HepG2 (cell line): ENCODE measurements at regions not wholly inside any gene's neighbourhood (a gene's known extent, or its start where the extent isn't known, plus 50 kb on each side); places are given as distances from the start of the nearest gene placed in this dataset.

Source experiments
- ARHGAP35 ChIP-seq: sonication (generic); formaldehyde crosslinking; IDR thresholded peaks from 2 replicates; pipeline ENCODE4 v1.9.0; 2022; ENCODE audit warnings: mild to moderate bottlenecking, inconsistent platforms, moderate library complexity, missing genetic modification reagents, borderline replicate concordance
- ATF7-NPFF ChIP-seq: sonication (generic); formaldehyde crosslinking; IDR thresholded peaks from 2 replicates; pipeline ENCODE4 v1.8.1; 2023; ENCODE audit warnings: mild to moderate bottlenecking, low read depth, missing genetic modification reagents, moderate library complexity
- FOXA3 ChIP-seq: IDR thresholded peaks from 2 replicates; pipeline ENCODE4 v1.6.1; 2016; ENCODE audit warnings: missing genetic modification reagents, missing compliant biosample characterization
- GATAD1 ChIP-seq: IDR thresholded peaks from 2 replicates; pipeline ENCODE4 v1.6.1; 2016; ENCODE audit warnings: missing genetic modification reagents, missing compliant biosample characterization
- JARID2 ChIP-seq: sonication (generic); formaldehyde crosslinking; IDR thresholded peaks from 2 replicates; pipeline ENCODE4 v1.8.1; 2023; ENCODE audit warnings: missing genetic modification reagents, inconsistent platforms; ENCODE audit not compliant: insufficient replicate concordance
- JUN ChIP-seq: sonication (generic); formaldehyde crosslinking; IDR thresholded peaks from 2 replicates; pipeline ENCODE4 v1.4.0; 2020; ENCODE audit warnings: mild to moderate bottlenecking, missing genetic modification reagents
- MAFF ChIP-seq: IDR thresholded peaks from 2 replicates; pipeline ENCODE4 v1.6.1; 2011; ENCODE audit warnings: low read depth, low read length, improper control_type of control experiment
- PHF8 ChIP-seq: sonication (generic); formaldehyde crosslinking; IDR thresholded peaks from 2 replicates; pipeline ENCODE4 v1.5.0; 2020; ENCODE audit warnings: missing genetic modification reagents
- RAD21 ChIP-seq: fragments of 450-650 bp; formaldehyde crosslinking; IDR thresholded peaks from 2 replicates; pipeline ENCODE4 v1.5.0; 2020; ENCODE audit warnings: mild to moderate bottlenecking
- RBFOX2 ChIP-seq: fragments of 200-400 bp; formaldehyde crosslinking; IDR thresholded peaks from 2 replicates; pipeline ENCODE4 v1.6.1; 2017; ENCODE audit warnings: low read depth, mild to moderate bottlenecking, low read length
- SIN3B ChIP-seq: fragments of 150-350 bp; IDR thresholded peaks from 2 replicates; pipeline ENCODE4 v1.6.1; 2014; ENCODE audit warnings: low read length
- SP5 ChIP-seq: IDR thresholded peaks from 2 replicates; pipeline ENCODE4 v1.6.1; 2016; ENCODE audit warnings: low read depth, borderline replicate concordance
- ZSCAN20 ChIP-seq: sonication (generic); formaldehyde crosslinking; IDR thresholded peaks from 2 replicates; pipeline ENCODE4 v1.4.0; 2020; ENCODE audit warnings: missing genetic modification reagents, mild to moderate bottlenecking, borderline replicate concordance
- ZSCAN29 ChIP-seq: sonication (generic); formaldehyde crosslinking; conservative IDR thresholded peaks from 2 replicates; pipeline ENCODE4 v1.4.0; 2020; ENCODE audit warnings: mild to moderate bottlenecking, missing genetic modification reagents
- TF ChIP-seq, protein P1 (sequence below): sonication (generic); IDR thresholded peaks from 2 replicates; pipeline ENCODE4 v1.6.1; 2016; ENCODE audit warnings: low read depth, borderline replicate concordance
- TF ChIP-seq, protein P2 (sequence below): sonication (generic); formaldehyde crosslinking; IDR thresholded peaks from 2 replicates; pipeline ENCODE4 v1.4.0; 2020; ENCODE audit warnings: mild to moderate bottlenecking, missing genetic modification reagents, borderline replicate concordance
- TF ChIP-seq, protein P3 (sequence below): IDR thresholded peaks from 2 replicates; pipeline ENCODE4 v1.6.1; 2016; ENCODE audit warnings: control low read depth
- TF ChIP-seq, protein P4 (sequence below): sonication (generic); formaldehyde crosslinking; IDR thresholded peaks from 2 replicates; pipeline ENCODE4 v1.4.0; 2020; ENCODE audit warnings: missing genetic modification reagents
- TF ChIP-seq, protein P5 (sequence below): sonication (generic); formaldehyde crosslinking; IDR thresholded peaks from 2 replicates; pipeline ENCODE4 v1.5.0; 2020; ENCODE audit warnings: missing genetic modification reagents
- TF ChIP-seq, protein P6 (sequence below): IDR thresholded peaks from 2 replicates; pipeline ENCODE4 v1.6.1; 2016; ENCODE audit warnings: low read depth

DNA sequence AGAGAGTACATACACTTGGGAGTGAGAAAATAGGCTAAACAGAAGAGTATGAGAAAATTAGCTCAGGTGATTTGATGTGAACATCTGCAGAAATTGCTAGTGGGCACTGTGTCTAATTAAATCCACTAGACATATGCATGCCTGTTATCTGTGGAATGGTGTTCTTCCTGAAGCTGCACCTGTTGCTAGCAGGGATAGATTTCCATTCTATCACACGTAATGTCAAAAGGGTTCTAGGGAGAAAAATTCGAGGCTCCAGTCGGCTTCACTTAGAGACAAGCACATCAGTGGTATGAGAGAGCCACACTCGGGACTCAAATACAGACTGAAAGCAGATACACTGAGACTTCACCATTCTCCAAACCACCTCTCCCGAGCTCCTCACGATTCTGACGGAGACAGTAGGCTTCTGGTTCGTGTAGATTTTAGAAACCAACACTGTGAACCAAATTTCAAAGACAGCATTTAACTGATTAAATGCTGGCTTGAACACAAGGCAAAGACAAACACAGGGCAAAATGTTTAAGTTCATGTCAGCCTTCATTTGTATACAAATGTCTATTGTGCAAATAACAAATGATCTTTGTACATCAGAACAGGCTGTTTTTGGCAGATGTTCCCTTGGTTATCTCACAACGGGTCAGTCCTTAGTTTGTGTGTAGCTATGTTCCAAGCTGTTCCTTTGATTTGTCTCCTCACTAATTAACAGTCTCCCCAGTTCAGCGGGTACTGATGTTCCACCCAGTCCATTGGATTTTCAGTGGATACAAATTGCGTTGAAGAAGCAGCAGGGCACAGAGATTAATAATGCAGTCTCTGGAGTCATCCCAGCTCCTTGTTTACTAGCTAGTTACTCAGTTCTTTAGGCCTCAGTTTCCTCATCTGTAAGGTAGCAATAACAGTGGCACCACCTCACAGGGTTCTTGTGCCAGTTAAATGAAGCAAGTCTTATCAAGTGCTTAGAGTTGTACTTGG, 131.0 kb upstream of the IFNGR1 start (continued):
- TF ChIP-seq, protein P1, sequence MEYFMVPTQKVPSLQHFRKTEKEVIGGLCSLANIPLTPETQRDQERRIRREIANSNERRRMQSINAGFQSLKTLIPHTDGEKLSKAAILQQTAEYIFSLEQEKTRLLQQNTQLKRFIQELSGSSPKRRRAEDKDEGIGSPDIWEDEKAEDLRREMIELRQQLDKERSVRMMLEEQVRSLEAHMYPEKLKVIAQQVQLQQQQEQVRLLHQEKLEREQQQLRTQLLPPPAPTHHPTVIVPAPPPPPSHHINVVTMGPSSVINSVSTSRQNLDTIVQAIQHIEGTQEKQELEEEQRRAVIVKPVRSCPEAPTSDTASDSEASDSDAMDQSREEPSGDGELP = peak; percentile 66; the same call in 1 of the 2 replicates
- peak; percentile 68; the same call in 1 of the 2 replicates for TF ChIP-seq JUN (CRISPR knock-in tag)
- TF ChIP-seq, protein P2, sequence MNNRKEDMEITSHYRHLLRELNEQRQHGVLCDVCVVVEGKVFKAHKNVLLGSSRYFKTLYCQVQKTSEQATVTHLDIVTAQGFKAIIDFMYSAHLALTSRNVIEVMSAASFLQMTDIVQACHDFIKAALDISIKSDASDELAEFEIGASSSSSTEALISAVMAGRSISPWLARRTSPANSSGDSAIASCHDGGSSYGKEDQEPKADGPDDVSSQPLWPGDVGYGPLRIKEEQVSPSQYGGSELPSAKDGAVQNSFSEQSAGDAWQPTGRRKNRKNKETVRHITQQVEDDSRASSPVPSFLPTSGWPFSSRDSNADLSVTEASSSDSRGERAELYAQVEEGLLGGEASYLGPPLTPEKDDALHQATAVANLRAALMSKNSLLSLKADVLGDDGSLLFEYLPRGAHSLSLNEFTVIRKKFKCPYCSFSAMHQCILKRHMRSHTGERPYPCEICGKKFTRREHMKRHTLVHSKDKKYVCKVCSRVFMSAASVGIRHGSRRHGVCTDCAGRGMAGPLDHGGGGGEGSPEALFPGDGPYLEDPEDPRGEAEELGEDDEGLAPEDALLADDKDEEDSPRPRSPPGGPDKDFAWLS = no peak
- no peak for TF ChIP-seq JARID2 (CRISPR knock-in tag)
- peak; percentile 68 for TF ChIP-seq RBFOX2
- TF ChIP-seq ATF7-NPFF (CRISPR knock-in tag) = 0 out of 2 replicates have a peak, but pooled peaks have one; percentile 35
- TF ChIP-seq, protein P3, sequence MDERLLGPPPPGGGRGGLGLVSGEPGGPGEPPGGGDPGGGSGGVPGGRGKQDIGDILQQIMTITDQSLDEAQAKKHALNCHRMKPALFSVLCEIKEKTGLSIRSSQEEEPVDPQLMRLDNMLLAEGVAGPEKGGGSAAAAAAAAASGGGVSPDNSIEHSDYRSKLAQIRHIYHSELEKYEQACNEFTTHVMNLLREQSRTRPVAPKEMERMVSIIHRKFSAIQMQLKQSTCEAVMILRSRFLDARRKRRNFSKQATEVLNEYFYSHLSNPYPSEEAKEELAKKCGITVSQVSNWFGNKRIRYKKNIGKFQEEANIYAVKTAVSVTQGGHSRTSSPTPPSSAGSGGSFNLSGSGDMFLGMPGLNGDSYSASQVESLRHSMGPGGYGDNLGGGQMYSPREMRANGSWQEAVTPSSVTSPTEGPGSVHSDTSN (CRISPR knock-in tag) = 0 out of 2 replicates have a peak, but pooled peaks have one; percentile 13
- peak; percentile 43 for TF ChIP-seq MAFF
- TF ChIP-seq, protein P4, sequence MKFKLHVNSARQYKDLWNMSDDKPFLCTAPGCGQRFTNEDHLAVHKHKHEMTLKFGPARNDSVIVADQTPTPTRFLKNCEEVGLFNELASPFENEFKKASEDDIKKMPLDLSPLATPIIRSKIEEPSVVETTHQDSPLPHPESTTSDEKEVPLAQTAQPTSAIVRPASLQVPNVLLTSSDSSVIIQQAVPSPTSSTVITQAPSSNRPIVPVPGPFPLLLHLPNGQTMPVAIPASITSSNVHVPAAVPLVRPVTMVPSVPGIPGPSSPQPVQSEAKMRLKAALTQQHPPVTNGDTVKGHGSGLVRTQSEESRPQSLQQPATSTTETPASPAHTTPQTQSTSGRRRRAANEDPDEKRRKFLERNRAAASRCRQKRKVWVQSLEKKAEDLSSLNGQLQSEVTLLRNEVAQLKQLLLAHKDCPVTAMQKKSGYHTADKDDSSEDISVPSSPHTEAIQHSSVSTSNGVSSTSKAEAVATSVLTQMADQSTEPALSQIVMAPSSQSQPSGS (CRISPR knock-in tag) = peak; percentile 50; the same call in 1 of the 2 replicates
- TF ChIP-seq ZSCAN20 (CRISPR knock-in tag) = no peak
- peak; percentile 67; the same call in 1 of the 2 replicates for TF ChIP-seq SP5
- peak; percentile 38 for TF ChIP-seq PHF8 (CRISPR knock-in tag)
- TF ChIP-seq GATAD1 (CRISPR knock-in tag) = no peak
- TF ChIP-seq SIN3B = 0 out of 2 replicates have a peak, but pooled peaks have one; percentile 33
- peak; percentile 42; the same call in 1 of the 2 replicates for TF ChIP-seq RAD21 (CRISPR knock-in tag)
- TF ChIP-seq, protein P5, sequence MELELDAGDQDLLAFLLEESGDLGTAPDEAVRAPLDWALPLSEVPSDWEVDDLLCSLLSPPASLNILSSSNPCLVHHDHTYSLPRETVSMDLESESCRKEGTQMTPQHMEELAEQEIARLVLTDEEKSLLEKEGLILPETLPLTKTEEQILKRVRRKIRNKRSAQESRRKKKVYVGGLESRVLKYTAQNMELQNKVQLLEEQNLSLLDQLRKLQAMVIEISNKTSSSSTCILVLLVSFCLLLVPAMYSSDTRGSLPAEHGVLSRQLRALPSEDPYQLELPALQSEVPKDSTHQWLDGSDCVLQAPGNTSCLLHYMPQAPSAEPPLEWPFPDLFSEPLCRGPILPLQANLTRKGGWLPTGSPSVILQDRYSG = 0 out of 2 replicates have a peak, but pooled peaks have one; percentile 35
- TF ChIP-seq ARHGAP35 = no peak; the same call in 1 of the 2 replicates
- TF ChIP-seq, protein P6, sequence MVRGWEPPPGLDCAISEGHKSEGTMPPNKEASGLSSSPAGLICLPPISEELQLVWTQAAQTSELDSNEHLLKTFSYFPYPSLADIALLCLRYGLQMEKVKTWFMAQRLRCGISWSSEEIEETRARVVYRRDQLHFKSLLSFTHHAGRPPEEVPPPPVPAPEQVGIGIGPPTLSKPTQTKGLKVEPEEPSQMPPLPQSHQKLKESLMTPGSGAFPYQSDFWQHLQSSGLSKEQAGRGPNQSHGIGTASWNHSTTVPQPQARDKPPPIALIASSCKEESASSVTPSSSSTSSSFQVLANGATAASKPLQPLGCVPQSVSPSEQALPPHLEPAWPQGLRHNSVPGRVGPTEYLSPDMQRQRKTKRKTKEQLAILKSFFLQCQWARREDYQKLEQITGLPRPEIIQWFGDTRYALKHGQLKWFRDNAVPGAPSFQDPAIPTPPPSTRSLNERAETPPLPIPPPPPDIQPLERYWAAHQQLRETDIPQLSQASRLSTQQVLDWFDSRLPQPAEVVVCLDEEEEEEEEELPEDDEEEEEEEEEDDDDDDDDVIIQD (CRISPR knock-in tag) = peak; percentile 73; the same call in 1 of the 2 replicates
- TF ChIP-seq ZSCAN29 = peak; percentile 66; the same call in 1 of the 2 replicates
- TF ChIP-seq FOXA3 (CRISPR knock-in tag) = peak; percentile 88
